Transverse colon (tissue), 4 donors: ENCODE measurements at regions not wholly inside any gene's neighbourhood (a gene's known extent, or its start where the extent isn't known, plus 50 kb on each side); places are given as distances from the start of the nearest gene placed in this dataset.

ENCODE experiments used
- DNase-seq: peaks from one replicate; pipeline ENCODE4 v3.0.0-alpha.2; 2019
- H3K27ac ChIP-seq, 4 donors: fragments of 200-600 bp; sonication (generic); 2 replicates each; pipeline ENCODE4 v1.5.1; 2016 to 2018; ENCODE audit warnings: inconsistent platforms in 4 of 4
- H3K27me3 ChIP-seq: fragments of 200-600 bp; sonication (generic); 2 replicates; pipeline ENCODE4 v1.5.1; 2017; ENCODE audit warnings: inconsistent platforms
- H3K36me3 ChIP-seq, 4 donors: fragments of 200-600 bp; sonication (generic); 2 replicates each; pipeline ENCODE4 v1.5.1; 2017 to 2019; ENCODE audit warnings: inconsistent platforms in 4 of 4
- H3K4me1 ChIP-seq, 4 donors: fragments of 200-600 bp; sonication (generic); 2 replicates each; pipeline ENCODE4 v1.5.1; 2017 to 2020; ENCODE audit warnings: inconsistent platforms in 4 of 4
- H3K4me3 ChIP-seq, 4 donors: fragments of 200-600 bp; sonication (generic); 1 replicate in 1 of 4; 2 replicates in 3 of 4; pipeline versions ENCODE4 v1.5.1 to v1.6.1; 2017 to 2019; ENCODE audit warnings: inconsistent platforms in 4 of 4
- H3K9me3 ChIP-seq, 2 donors: fragments of 200-600 bp; sonication (generic); 2 replicates each; pipeline ENCODE4 v1.5.1; 2017 to 2019; ENCODE audit warnings: inconsistent platforms in 2 of 2
- CTCF ChIP-seq, 5 experiments: fragments of 200-600 bp in 3 of 5; fragments of 450-650 bp in 2 of 5; sonication (generic) in 3 of 5; IDR thresholded peaks; 1 replicate in 2 of 5; 2 replicates in 3 of 5; pipeline ENCODE4 v1.5.1; 2016 to 2017; ENCODE audit warnings: antibody characterized with exemption in 5 of 5, inconsistent platforms in 3 of 5, mild to moderate bottlenecking in 2 of 5, moderate library complexity in 1 of 5
- EP300 ChIP-seq: sonication (generic); formaldehyde crosslinking; IDR thresholded peaks from one replicate; pipeline ENCODE4 v1.6.1; 2017; ENCODE audit warnings: antibody characterized with exemption, low read depth
- POLR2A ChIP-seq: fragments of 450-650 bp; IDR thresholded peaks from one replicate; pipeline ENCODE4 v1.6.1; 2016; ENCODE audit warnings: antibody characterized with exemption, mild to moderate bottlenecking, moderate library complexity
- POLR2AphosphoS5 ChIP-seq, 3 donors: sonication (generic); formaldehyde crosslinking; IDR thresholded peaks; one replicate each; pipeline ENCODE4 v1.6.1; 2016; ENCODE audit warnings: antibody characterized with exemption in 3 of 3
- WGBS, 2 donors: methylation state at CpG; one replicate each; pipeline ENCODE4 v1.1.5; 2018; ENCODE audit warnings: low coverage in 1 of 2; 5-methylcytosine and 5-hydroxymethylcytosine counted together
- in situ Hi-C, 4 donors: fragments of 200-750 bp; cut with MboI; loops; one replicate each; pipeline versions ENCODE4 v1.15.0 to v1.15.1; 2017; ENCODE audit warnings: low sequenced_read_pairs in 3 of 4, low pct_ligation_motif_present in 1 of 4, low pct_unique_long_range_greater_than_20kb in 1 of 4
- intact Hi-C: fragments of 100-400 bp; cut with DNase I; formaldehyde crosslinking; loops from one replicate; pipeline ENCODE4 v1.15.1; 2023; ENCODE audit warnings: low total_unique reads

- Histone ChIP-seq H3K27me3 (peaks cover 6% of the 10 kb centered on the region), H3K4me3 (no peak overlapping the region), H3K36me3 (no peaks in the 10 kb centered on the region), H3K4me1 (no peaks in the 10 kb centered on the region), H3K9me3 (no peaks in the 10 kb centered on the region), H3K27ac (no peak overlapping the region)
- no peak for DNase-seq
- in situ Hi-C loops: no loop called here
- TF ChIP-seq CTCF (IDR thresholded peaks at IDR 0.05): no peak
- TF ChIP-seq POLR2AphosphoS5 (IDR thresholded peaks at IDR 0.05): no peak
- TF ChIP-seq EP300: no peak
- TF ChIP-seq POLR2A: no peak
- WGBS, 2 donors: 72 to 74% methylated on average over 3 of the region's 3 CpGs
- intact Hi-C loops: no loop called here
Observed at GRCh38 chr5:112625246-112625645, 112.4 kb upstream of the APC start.

- Histone ChIP-seq H3K4me1 (no peaks in the 10 kb centered on the region), H3K36me3 (no peaks in the 10 kb centered on the region), H3K4me3 (no peak overlapping the region), H3K27me3 (peaks cover 6% of the 10 kb centered on the region), H3K9me3 (no peaks in the 10 kb centered on the region), H3K27ac (no peak overlapping the region)
- no peak for DNase-seq
- intact Hi-C loops: no loop called here
- TF ChIP-seq POLR2A: no peak
- no peak for TF ChIP-seq CTCF (IDR thresholded peaks at IDR 0.05)
- TF ChIP-seq POLR2AphosphoS5 (IDR thresholded peaks at IDR 0.05): no peak
- TF ChIP-seq EP300: no peak
- in situ Hi-C loops: no loop called here
- 78 to 79% methylated on average over 4 of the region's 4 CpGs for WGBS, 2 donors
Observed at GRCh38 chr5:112625689-112626438, 111.8 kb upstream of the APC start.

DNA sequence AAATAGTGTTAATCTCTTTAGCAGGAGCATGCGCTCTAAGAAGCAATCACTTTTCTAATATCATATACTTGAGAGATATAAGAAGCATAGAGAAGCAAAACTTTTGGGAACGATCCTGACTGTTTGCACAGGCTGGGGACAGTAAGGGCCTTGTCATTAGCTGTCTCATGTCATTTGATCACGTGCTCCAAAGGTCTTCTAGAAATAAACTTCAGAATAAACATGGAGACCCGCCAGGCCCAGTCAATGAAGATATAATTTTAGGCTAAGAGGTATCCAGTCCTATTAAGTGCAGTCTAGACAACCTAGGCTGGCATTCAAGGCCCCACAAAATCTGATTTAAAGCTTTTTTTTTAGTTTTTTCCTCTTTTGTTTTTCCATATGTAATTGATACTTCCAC, 111.0 kb upstream of the APC start:
- Histone ChIP-seq H3K4me1 (no peaks in the 10 kb centered on the region), H3K27ac (no peak overlapping the region), H3K36me3 (no peaks in the 10 kb centered on the region), H3K9me3 (no peaks in the 10 kb centered on the region), H3K4me3 (no peak overlapping the region), H3K27me3 (peaks cover 6% of the 10 kb centered on the region)
- intact Hi-C loops: no loop called here
- 78 to 93% methylated on average over 3 to 4 of the region's 4 CpGs for WGBS, 2 donors
- no peak for DNase-seq
- in situ Hi-C loops: no loop called here
- TF ChIP-seq POLR2A: no peak
- TF ChIP-seq CTCF (IDR thresholded peaks at IDR 0.05): no peak
- TF ChIP-seq POLR2AphosphoS5 (IDR thresholded peaks at IDR 0.05): no peak
- TF ChIP-seq EP300: no peak

DNA sequence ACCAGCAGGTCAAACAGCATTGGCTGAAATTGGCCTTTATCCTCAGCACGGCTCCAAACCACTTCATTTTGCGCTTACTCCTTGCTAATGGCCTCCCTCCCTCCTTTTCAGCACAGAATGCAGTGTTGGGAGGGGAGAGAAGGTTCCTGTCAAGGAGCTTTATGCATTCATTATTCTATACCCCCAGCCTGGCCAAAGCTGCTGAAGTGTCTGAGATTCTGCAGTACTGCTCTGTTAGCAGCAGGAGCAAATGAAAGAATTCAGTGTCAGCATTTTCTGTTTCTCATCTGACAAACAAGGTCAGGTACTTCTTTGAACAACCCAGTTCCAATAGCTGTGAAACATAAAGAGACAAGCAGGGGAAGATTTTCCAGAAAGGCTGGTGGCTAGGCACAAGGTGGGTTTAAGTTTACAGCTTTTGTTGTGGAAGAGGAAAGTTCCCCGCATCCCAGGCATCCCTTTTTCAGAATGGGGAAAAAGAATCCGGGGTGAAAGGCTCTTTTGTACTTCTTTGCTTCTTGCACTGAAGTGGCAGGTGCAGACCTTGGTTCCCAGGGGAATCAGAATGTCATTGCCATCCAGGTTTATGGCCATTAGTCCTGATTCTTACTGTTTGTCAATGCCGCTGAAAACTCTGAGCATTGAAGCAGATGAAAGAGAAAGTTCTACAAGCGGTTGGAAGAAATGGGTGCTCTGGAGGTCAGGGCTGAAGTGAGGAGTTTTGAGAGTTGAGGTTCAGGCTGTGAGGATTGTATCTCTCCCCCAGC, 109.3 kb upstream of the APC start:
- Histone ChIP-seq H3K9me3 (no peaks in the 10 kb centered on the region), H3K36me3 (no peaks in the 10 kb centered on the region), H3K4me1 (no peaks in the 10 kb centered on the region), H3K27me3 (peaks cover 6% of the 10 kb centered on the region), H3K4me3 (no peak overlapping the region), H3K27ac (no peak overlapping the region)
- intact Hi-C loops (no loop called here), in situ Hi-C loops (no loop called here)
- DNase-seq: no peak
- TF ChIP-seq CTCF (IDR thresholded peaks at IDR 0.05) (no peak), POLR2AphosphoS5 (IDR thresholded peaks at IDR 0.05) (no peak), POLR2A (no peak), EP300 (no peak)
- 39 to 42% methylated on average over 6 of the region's 6 CpGs for WGBS, 2 donors
